ENCODE measurements at regions not wholly inside any gene's neighbourhood (a gene's known extent, or its start where the extent isn't known, plus 50 kb on each side); places are given as distances from the start of the nearest gene placed in this dataset.

DNA sequence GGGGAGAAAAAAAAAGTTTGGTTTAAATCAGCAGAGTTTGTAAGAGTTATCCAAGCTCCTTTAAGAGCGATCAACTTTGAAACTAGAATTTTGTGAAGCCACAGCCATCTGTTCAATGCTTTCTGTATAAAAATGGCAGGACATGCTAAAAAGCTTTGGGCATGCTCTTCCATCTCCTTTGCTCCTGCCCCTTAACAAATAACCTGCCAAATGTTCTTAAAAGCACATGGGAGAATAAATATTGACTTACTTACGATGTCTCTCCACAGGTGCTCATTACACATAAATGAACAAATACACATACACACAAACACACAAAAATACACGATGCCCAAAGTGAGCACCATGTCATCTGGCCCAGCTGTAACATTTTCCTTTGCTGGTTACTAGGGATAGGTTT is 211.8 kb upstream of the DPH6 start:
- Histone ChIP-seq H2AFZ (no peak overlapping the region), H3K79me2 (ENCODE audit: low read depth) (no peaks in the 10 kb centered on the region), H3F3A (ENCODE audit: insufficient read depth, low read depth) (no peaks in the 10 kb centered on the region), H4K20me1 (ENCODE audit: insufficient read depth) (no peaks in the 10 kb centered on the region), H3K4me3 (no peak overlapping the region), H3K36me3 (ENCODE audit: low read depth) (no peaks in the 10 kb centered on the region), H3K9me2 (ENCODE audit: insufficient read depth) (no peaks in the 10 kb centered on the region), H3K4me2 (no peak overlapping the region), H3K9me3 (ENCODE audit: insufficient read depth, low read depth) (no peaks in the 10 kb centered on the region), H3K4me1 (replicated peaks; ENCODE audit: insufficient read depth) (no peaks in the 10 kb centered on the region), H3K27ac (no peak overlapping the region), H3K27me3 (ENCODE audit: insufficient read depth, low read depth) (no peaks in the 10 kb centered on the region)
- intact Hi-C loops (cut with micrococcal nuclease; ENCODE audit: unreplicated experiment): loop anchor here (10.0 kb wide), 1 partner anchor 747 kb away; no protein-coding TSS in a partner anchor
- CTCF ChIA-PET: no interaction called here
- POLR2A ChIA-PET (ENCODE audit: unreplicated experiment): no interaction called here
- no peak for DNase-seq
- no TSS peak for BruUV-seq (replicated peaks)
- TF ChIP-seq EZH2 (IDR thresholded peaks at IDR 0.05; ENCODE audit: low read depth): no peak

DNA sequence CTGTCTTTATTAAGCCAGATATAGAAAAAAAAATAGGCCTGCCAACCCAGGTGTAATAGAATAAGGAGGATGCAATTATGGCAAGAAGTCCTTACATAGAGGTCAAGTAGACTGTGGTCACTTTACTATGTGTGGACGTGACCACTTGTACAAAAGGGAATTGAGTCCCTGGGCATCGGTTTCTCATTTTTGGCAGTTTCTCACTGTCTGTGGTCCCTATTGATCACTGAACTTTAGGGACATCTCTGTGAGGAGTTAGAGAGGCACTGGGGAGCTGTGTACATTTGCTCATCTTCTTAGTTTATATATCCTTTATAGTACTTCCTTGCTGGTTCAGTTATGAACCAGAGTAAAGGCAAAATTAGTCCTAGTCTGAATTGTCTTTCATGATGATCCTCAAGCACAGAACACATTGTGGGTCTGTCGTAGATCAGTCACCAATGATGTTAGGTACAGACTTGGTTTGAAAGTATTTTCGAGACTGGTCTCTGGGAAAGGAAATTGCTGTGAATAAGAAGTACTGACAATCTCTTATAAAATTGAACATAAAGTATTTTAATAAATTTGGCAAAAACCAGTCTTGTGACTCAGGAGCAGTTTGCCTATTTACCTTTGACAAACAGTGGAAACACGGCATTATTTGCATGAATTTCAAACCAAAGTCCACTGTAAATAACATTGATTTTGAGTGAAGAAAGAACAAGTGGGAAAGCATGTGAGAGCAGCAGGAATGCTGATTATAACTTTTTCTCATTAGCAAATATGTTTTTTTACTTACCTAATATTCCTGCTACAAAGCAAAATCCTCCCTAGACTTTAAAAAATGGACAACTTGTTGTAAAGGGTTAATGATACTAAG is 218.9 kb upstream of the DPH6 start:
- no peaks in the 10 kb centered on the region for H3K79me2 ChIP-seq (ENCODE audit: low read depth)
- no TSS peak for BruUV-seq (replicated peaks)
- H3K27me3 ChIP-seq (ENCODE audit: insufficient read depth, low read depth): no peaks in the 10 kb centered on the region
- no peaks in the 10 kb centered on the region for H3F3A ChIP-seq (ENCODE audit: insufficient read depth, low read depth)
- intact Hi-C loops (cut with micrococcal nuclease; ENCODE audit: unreplicated experiment): no loop called here
- no peak overlapping the region for H2AFZ ChIP-seq
- CTCF ChIA-PET: no interaction called here
- POLR2A ChIA-PET (ENCODE audit: unreplicated experiment): no interaction called here
- no peak overlapping the region for H3K4me2 ChIP-seq
- H3K9me2 ChIP-seq (ENCODE audit: insufficient read depth): no peaks in the 10 kb centered on the region
- no peak for DNase-seq
- TF ChIP-seq EZH2 (IDR thresholded peaks at IDR 0.05; ENCODE audit: low read depth): no peak
- TF ChIP-seq, protein P1, sequence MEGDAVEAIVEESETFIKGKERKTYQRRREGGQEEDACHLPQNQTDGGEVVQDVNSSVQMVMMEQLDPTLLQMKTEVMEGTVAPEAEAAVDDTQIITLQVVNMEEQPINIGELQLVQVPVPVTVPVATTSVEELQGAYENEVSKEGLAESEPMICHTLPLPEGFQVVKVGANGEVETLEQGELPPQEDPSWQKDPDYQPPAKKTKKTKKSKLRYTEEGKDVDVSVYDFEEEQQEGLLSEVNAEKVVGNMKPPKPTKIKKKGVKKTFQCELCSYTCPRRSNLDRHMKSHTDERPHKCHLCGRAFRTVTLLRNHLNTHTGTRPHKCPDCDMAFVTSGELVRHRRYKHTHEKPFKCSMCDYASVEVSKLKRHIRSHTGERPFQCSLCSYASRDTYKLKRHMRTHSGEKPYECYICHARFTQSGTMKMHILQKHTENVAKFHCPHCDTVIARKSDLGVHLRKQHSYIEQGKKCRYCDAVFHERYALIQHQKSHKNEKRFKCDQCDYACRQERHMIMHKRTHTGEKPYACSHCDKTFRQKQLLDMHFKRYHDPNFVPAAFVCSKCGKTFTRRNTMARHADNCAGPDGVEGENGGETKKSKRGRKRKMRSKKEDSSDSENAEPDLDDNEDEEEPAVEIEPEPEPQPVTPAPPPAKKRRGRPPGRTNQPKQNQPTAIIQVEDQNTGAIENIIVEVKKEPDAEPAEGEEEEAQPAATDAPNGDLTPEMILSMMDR (conservative IDR thresholded peaks at IDR 0.05): no peak
- no peak overlapping the region for H3K4me3 ChIP-seq
- H3K36me3 ChIP-seq (ENCODE audit: low read depth): no peaks in the 10 kb centered on the region
- H3K27ac ChIP-seq: no peak overlapping the region
- no peaks in the 10 kb centered on the region for H3K9me3 ChIP-seq (ENCODE audit: insufficient read depth, low read depth)
- H3K4me1 ChIP-seq (replicated peaks; ENCODE audit: insufficient read depth): no peaks in the 10 kb centered on the region
- no peaks in the 10 kb centered on the region for H4K20me1 ChIP-seq (ENCODE audit: insufficient read depth)

DNA sequence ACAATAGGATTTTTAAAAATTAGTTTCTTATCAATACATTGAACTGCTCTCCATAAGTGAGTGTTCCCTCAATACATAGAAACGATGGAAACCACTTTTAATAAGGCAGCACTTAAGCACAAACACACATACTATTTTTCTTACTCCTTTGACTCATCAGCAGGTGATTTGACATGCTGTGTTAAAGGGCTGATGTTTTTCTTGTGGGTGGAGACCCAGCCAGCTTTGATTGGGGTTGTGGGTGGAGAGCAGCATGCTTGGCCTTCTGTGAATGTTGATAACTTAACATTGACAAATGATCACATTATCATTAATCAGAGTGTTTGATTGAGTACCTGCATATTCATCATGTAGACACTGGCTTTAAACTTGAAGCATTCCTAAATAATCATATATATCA is 223.0 kb upstream of the DPH6 start:
- no peaks in the 10 kb centered on the region for H3K9me2 ChIP-seq (ENCODE audit: insufficient read depth)
- no peaks in the 10 kb centered on the region for H4K20me1 ChIP-seq (ENCODE audit: insufficient read depth)
- intact Hi-C loops (cut with micrococcal nuclease; ENCODE audit: unreplicated experiment): no loop called here
- H3K27ac ChIP-seq: no peak overlapping the region
- no TSS peak for BruUV-seq (replicated peaks)
- no peaks in the 10 kb centered on the region for H3K36me3 ChIP-seq (ENCODE audit: low read depth)
- H3K27me3 ChIP-seq (ENCODE audit: insufficient read depth, low read depth): no peaks in the 10 kb centered on the region
- no peak for DNase-seq
- no peak overlapping the region for H2AFZ ChIP-seq
- no peaks in the 10 kb centered on the region for H3F3A ChIP-seq (ENCODE audit: insufficient read depth, low read depth)
- H3K79me2 ChIP-seq (ENCODE audit: low read depth): no peaks in the 10 kb centered on the region
- H3K4me2 ChIP-seq: no peak overlapping the region
- ChIA-PET CTCF (no interaction called here), POLR2A (ENCODE audit: unreplicated experiment) (no interaction called here)
- TF ChIP-seq, protein P1 (conservative IDR thresholded peaks at IDR 0.05): no peak
- no peak for TF ChIP-seq EZH2 (IDR thresholded peaks at IDR 0.05; ENCODE audit: low read depth)
- no peak overlapping the region for H3K4me3 ChIP-seq
- H3K4me1 ChIP-seq (replicated peaks; ENCODE audit: insufficient read depth): no peaks in the 10 kb centered on the region
- no peaks in the 10 kb centered on the region for H3K9me3 ChIP-seq (ENCODE audit: insufficient read depth, low read depth)

DNA sequence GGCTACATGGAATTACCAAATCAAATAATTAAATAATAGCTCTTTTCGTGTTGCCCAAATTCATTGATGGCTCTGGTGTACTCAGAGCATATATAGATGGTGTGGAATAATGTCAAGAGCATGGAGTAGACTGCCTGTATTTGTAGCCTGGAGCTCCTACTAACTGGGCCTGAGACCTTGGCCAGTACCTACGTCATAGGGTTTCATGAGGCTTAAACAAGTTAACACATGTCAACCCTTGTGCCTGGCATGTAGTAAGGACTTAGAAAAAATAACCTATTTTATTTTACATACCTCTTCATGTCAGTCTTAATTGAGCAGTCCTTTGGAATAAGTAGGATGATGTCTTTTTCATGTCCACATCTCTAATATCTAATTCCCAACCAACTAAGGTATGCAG is 223.7 kb upstream of the DPH6 start:
- H3F3A ChIP-seq (ENCODE audit: insufficient read depth, low read depth): no peaks in the 10 kb centered on the region
- H3K36me3 ChIP-seq (ENCODE audit: low read depth): no peaks in the 10 kb centered on the region
- no peaks in the 10 kb centered on the region for H3K4me1 ChIP-seq (replicated peaks; ENCODE audit: insufficient read depth)
- H3K9me3 ChIP-seq (ENCODE audit: insufficient read depth, low read depth): no peaks in the 10 kb centered on the region
- no peaks in the 10 kb centered on the region for H4K20me1 ChIP-seq (ENCODE audit: insufficient read depth)
- POLR2A ChIA-PET (ENCODE audit: unreplicated experiment): no interaction called here
- no peaks in the 10 kb centered on the region for H3K79me2 ChIP-seq (ENCODE audit: low read depth)
- no peak overlapping the region for H3K4me2 ChIP-seq
- TF ChIP-seq EZH2 (IDR thresholded peaks at IDR 0.05; ENCODE audit: low read depth): no peak
- TF ChIP-seq, protein P1 (conservative IDR thresholded peaks at IDR 0.05): no peak
- H2AFZ ChIP-seq: no peak overlapping the region
- H3K27ac ChIP-seq: no peak overlapping the region
- intact Hi-C loops (cut with micrococcal nuclease; ENCODE audit: unreplicated experiment): no loop called here
- H3K4me3 ChIP-seq: no peak overlapping the region
- CTCF ChIA-PET: no interaction called here
- no peaks in the 10 kb centered on the region for H3K9me2 ChIP-seq (ENCODE audit: insufficient read depth)
- no peaks in the 10 kb centered on the region for H3K27me3 ChIP-seq (ENCODE audit: insufficient read depth, low read depth)
- BruUV-seq (replicated peaks): no TSS peak
- no peak for DNase-seq

Measured in PC-9 (cell line).